Suprapubic skin (tissue), 3 donors: ENCODE measurements at regions not wholly inside any gene's neighbourhood (a gene's known extent, or its start where the extent isn't known, plus 50 kb on each side); places are given as distances from the start of the nearest gene placed in this dataset.

ENCODE experiments used
- EP300 ChIP-seq: sonication (generic); formaldehyde crosslinking; IDR thresholded peaks from one replicate; pipeline ENCODE4 v1.6.1; 2017; ENCODE audit warnings: antibody characterized with exemption
- POLR2A ChIP-seq, 2 donors: fragments of 450-650 bp; IDR thresholded peaks; one replicate each; pipeline ENCODE4 v1.6.1; 2017; ENCODE audit warnings: antibody characterized with exemption in 2 of 2, mild to moderate bottlenecking in 2 of 2, moderate library complexity in 2 of 2
- TF ChIP-seq, protein P1 (sequence below), 2 donors: fragments of 200-600 bp in 1 of 2; fragments of 450-650 bp in 1 of 2; sonication (generic) in 1 of 2; IDR thresholded peaks; one replicate each; pipeline ENCODE4 v1.5.1; 2016 to 2019; ENCODE audit warnings: antibody characterized with exemption in 2 of 2, mild to moderate bottlenecking in 1 of 2, moderate library complexity in 1 of 2

DNA sequence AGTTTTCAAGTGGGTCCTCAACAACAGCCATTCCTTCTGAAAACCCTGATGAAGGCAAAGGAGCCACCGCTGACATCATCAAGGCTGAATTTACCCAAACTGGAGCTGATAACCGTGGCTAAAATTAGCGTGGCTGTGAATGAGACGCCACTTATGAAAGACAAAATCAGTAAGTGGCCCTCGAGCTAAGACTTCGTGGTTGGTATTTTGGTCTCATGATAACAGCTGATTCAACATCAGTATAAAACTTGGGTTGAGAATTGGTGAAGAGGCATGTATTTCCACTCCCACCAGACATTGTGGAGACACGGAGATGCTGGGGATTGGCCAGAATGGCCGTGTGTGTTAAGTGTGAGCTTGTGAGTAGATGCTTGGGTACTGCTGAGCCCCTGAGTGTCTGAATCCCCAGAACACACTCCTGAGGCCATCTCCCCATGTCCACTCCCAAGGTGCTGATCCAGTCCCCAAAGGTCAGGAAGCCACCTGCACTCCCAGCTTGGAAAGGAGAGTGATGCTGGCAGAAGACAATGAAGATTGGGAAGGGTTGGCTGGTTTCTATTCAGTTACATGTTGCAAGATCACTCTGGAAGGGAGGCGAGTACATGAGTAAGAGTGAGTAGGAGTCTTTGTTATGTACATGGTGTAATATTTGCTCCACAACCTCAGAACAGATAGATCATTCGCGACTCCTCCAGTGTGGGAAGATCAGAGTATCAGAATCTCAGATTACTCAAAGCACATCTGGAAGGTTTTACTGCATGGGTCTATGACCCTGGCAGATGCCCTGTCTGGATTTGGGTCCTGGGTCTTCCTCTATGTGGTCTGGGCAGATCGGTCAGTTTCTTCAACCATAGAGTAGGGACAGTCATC, 207.7 kb downstream of the HS3ST3A1 start:
- TF ChIP-seq, protein P1, sequence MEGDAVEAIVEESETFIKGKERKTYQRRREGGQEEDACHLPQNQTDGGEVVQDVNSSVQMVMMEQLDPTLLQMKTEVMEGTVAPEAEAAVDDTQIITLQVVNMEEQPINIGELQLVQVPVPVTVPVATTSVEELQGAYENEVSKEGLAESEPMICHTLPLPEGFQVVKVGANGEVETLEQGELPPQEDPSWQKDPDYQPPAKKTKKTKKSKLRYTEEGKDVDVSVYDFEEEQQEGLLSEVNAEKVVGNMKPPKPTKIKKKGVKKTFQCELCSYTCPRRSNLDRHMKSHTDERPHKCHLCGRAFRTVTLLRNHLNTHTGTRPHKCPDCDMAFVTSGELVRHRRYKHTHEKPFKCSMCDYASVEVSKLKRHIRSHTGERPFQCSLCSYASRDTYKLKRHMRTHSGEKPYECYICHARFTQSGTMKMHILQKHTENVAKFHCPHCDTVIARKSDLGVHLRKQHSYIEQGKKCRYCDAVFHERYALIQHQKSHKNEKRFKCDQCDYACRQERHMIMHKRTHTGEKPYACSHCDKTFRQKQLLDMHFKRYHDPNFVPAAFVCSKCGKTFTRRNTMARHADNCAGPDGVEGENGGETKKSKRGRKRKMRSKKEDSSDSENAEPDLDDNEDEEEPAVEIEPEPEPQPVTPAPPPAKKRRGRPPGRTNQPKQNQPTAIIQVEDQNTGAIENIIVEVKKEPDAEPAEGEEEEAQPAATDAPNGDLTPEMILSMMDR (IDR thresholded peaks at IDR 0.05) = no peak
- no peak for TF ChIP-seq POLR2A (IDR thresholded peaks at IDR 0.05)
- no peak for TF ChIP-seq EP300
